ENCODE measurements at regions not wholly inside any gene's neighbourhood (a gene's known extent, or its start where the extent isn't known, plus 50 kb on each side); places are given as distances from the start of the nearest gene placed in this dataset.

DNA sequence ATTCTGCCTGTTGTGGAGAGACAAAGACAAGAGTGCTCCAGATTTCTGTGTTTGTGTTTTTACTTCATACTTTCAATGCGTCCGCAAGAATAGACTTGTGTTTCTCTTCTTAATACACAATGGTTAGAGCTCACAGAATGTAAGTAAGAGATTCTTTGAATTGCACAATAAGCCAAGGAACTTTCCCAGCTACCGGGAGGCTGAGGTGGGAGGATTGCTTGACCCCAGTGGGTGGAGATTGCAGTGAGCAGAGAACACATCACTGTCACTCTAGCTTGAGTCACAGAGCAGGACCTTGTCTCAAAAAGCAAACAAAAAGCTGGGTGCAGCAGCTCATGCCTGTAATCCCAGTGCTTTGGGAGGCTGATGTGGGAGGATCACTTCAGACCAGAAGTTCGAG is 250.7 kb upstream of the MYO3A start:
- H3K4me3 ChIP-seq (replicated peaks; ENCODE audit: low read depth, low read length), result no peak overlapping the region
- TF ChIP-seq, protein P1, sequence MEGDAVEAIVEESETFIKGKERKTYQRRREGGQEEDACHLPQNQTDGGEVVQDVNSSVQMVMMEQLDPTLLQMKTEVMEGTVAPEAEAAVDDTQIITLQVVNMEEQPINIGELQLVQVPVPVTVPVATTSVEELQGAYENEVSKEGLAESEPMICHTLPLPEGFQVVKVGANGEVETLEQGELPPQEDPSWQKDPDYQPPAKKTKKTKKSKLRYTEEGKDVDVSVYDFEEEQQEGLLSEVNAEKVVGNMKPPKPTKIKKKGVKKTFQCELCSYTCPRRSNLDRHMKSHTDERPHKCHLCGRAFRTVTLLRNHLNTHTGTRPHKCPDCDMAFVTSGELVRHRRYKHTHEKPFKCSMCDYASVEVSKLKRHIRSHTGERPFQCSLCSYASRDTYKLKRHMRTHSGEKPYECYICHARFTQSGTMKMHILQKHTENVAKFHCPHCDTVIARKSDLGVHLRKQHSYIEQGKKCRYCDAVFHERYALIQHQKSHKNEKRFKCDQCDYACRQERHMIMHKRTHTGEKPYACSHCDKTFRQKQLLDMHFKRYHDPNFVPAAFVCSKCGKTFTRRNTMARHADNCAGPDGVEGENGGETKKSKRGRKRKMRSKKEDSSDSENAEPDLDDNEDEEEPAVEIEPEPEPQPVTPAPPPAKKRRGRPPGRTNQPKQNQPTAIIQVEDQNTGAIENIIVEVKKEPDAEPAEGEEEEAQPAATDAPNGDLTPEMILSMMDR (IDR thresholded peaks at IDR 0.05; ENCODE audit: low read depth, low read length, missing control alignments), result no peak
- no peak for DNase-seq (ENCODE audit: extremely low read depth, low read depth)

DNA sequence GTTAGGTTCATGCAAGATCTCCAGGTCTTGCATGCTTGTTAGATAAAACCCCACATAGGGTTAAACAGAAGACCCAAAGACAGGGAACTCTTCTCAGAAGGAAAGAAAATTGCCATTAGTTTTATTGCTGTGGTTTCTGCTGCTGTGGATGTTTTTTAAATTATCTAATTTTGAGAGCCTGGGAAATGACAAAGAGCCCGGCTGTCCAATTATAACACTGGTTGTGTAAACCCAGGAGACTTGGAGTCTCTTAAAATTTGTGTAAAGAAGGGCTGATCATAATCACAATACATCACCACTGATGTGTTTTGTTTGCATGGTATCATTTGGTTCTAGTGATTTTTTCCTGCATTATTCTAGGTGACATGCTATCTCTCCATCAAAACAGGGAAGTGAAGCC is 246.5 kb upstream of the MYO3A start:
- H3K4me3 ChIP-seq (replicated peaks; ENCODE audit: low read depth, low read length), result no peak overlapping the region
- TF ChIP-seq, protein P1 (IDR thresholded peaks at IDR 0.05; ENCODE audit: low read depth, low read length, missing control alignments), result no peak
- DNase-seq (ENCODE audit: extremely low read depth, low read depth), result no peak

DNA sequence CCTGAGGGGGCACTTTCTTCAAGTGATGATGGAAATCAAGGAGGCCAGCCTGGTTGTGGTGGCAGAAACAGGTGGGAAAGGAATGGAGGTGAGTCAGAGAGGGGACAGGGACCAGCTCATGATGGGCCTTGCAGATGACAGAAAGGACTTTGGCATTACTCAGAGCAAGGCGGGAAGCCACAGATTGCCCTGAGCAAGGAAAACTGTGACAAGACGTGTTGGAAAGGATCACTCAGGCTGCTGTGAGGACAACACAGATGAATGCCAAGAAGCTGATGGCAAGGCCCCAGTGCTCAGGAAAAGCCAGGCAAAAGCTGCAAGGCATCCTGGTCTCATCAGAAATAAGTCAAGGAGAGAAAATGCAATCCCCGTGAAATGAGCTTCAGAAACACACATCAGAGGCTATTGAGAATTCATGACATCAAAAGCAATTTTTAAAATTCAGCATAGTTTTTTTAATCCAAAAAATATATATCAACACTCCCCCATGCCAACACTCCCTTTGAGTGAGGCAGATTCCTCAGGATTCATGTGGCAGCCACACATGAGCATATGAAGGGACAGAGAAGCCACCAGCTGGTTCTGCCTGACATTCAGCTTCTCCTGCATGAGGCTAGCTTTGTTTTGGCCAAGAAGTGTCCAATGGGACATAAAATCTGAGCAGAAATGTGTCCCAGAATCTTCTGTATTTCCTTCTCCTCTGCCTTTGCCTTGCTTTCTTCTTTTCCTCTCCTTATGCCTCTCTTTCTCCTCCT is 244.5 kb upstream of the MYO3A start:
- H3K4me3 ChIP-seq (replicated peaks; ENCODE audit: low read depth, low read length), result no peak overlapping the region
- no peak for DNase-seq (ENCODE audit: extremely low read depth, low read depth)
- TF ChIP-seq, protein P1 (IDR thresholded peaks at IDR 0.05; ENCODE audit: low read depth, low read length, missing control alignments), result no peak

DNA sequence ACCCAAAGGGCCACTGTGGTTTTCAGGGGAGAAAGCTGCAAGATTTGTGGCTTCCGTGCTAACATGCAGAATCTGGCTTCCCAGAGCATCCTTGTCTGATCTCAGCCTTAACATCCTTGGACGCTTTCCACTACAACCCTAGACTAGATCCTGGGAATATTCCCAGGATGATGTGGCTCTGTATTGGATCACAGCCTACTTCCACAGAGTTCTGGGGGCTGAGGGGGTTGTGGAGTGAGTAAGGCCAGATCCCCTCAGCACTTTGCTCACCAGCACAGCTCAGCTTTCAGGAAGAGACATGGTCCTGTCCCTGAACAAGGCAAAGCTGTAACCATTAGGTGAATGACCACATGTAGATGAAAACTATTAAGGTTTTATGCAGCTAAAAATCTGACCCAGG is 241.3 kb upstream of the MYO3A start:
- no peak for DNase-seq (ENCODE audit: extremely low read depth, low read depth)
- TF ChIP-seq, protein P1 (IDR thresholded peaks at IDR 0.05; ENCODE audit: low read depth, low read length, missing control alignments), result no peak
- no peak overlapping the region for H3K4me3 ChIP-seq (replicated peaks; ENCODE audit: low read depth, low read length)

DNA sequence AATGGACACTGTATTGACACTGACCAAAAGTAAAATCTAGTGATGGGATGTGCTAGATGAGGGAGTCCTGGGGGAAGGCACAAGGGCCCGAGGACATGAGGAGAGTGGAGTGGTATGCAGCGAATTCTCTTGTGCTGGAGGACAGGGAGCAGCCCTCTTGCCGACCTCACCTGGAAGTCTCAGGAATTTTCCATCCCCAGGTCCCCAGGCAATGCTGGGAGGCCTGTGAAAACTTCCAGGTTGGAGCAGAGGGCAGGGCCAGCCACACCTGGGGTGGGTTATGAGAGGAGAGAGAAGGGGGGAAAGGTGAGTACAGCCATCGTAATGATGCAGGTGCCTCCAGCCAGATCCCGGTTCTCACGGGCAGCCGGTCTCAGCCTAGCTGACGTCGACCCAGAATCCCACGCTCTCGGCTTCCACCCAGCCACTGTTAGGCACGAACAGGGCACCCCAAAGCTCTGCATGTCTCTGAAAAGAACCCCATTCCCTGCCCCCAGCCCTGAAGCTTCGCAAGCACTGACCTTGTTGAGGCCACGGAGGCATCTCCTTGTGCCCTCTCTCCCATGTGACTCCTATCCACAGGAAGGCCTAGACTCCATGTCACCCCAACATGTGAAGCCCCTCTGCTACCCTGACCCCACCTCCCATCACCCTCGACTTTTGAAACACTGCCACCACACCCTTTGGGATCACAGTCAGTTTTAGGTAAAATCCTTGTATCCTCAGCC is 239.7 kb upstream of the MYO3A start:
- no peak for DNase-seq (ENCODE audit: extremely low read depth, low read depth)
- TF ChIP-seq, protein P1 (IDR thresholded peaks at IDR 0.05; ENCODE audit: low read depth, low read length, missing control alignments), result no peak
- H3K4me3 ChIP-seq (replicated peaks; ENCODE audit: low read depth, low read length), result no peak overlapping the region

DNA sequence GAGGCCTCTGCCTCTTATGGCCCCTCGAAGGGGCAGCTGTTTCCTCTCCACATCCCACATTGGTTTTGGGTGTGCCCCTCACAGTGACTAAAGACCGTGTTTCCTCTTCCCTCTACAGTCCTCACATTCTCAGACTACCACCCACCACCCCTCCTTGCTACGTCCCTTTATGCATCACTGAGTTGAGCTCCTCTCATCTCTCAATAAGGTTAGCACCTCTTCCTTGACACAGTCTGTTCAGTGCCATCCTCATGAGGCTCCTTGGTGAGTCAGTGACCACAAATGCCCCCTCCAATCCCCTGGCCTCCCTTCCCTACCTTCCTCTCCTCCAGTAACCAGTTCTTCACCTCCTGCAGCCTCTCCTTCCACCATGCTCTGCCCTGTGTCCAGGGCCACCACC is 239.1 kb upstream of the MYO3A start:
- no peak overlapping the region for H3K4me3 ChIP-seq (replicated peaks; ENCODE audit: low read depth, low read length)
- TF ChIP-seq, protein P1 (IDR thresholded peaks at IDR 0.05; ENCODE audit: low read depth, low read length, missing control alignments), result no peak
- DNase-seq (ENCODE audit: extremely low read depth, low read depth), result no peak
